ENCODE measurements at regions not wholly inside any gene's neighbourhood (a gene's known extent, or its start where the extent isn't known, plus 50 kb on each side); places are given as distances from the start of the nearest gene placed in this dataset.
"Not testable (repeated sequence)": the region's sequence is repeated elsewhere in the genome, so short reads cannot be mapped to it uniquely, and the experiment has no call there.

GRCh38 chr7:153951316-153951715 lies 100.9 kb upstream of the DPP6 start:
- Histone ChIP-seq H3K36me3 (ENCODE audit: control insufficient read depth in 1 of 2, insufficient read depth in 2 of 2, low read length in 2 of 2) (no peaks in the 10 kb centered on the region), H3K27me3 (ENCODE audit: low read depth, low read length) (no peaks in the 10 kb centered on the region), H3K4me3 (ENCODE audit: low read depth in 1 of 2, low read length in 2 of 2) (no peak overlapping the region), H3K4me1 (ENCODE audit: control insufficient read depth in 1 of 2, insufficient read depth in 2 of 2, low read length in 2 of 2) (no peaks in the 10 kb centered on the region), H3K9me3 (ENCODE audit: control insufficient read depth in 1 of 2, low read length in 2 of 2) (no peaks in the 10 kb centered on the region), H3K27ac (ENCODE audit: low read length) (no peak overlapping the region)

DNA sequence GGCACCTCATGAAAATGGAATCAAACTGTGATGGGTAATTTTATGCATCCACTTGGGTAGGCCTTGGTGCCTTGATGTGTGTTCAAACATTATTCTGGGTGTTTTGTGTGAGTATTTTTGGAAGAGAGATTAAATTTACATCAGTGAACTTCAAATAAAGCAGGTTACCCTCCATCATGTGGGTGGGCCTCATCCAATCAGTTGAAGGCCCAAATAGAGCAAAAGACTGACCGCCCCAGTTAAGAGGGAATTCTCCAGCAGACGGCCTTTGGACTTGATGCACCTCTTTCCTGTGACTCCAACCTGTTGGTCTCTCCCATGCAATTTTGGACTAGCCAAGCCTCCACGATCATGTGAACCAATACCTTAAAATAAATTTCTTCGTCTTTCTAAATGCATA lies 97.7 kb upstream of the DPP6 start:
- Histone ChIP-seq H3K36me3 (ENCODE audit: control insufficient read depth in 1 of 2, insufficient read depth in 2 of 2, low read length in 2 of 2) (no peaks in the 10 kb centered on the region), H3K27ac (ENCODE audit: low read length) (no peak overlapping the region), H3K4me1 (ENCODE audit: control insufficient read depth in 1 of 2, insufficient read depth in 2 of 2, low read length in 2 of 2) (no peaks in the 10 kb centered on the region), H3K27me3 (ENCODE audit: low read depth, low read length) (no peaks in the 10 kb centered on the region), H3K9me3 (ENCODE audit: control insufficient read depth in 1 of 2, low read length in 2 of 2) (no peaks in the 10 kb centered on the region), H3K4me3 (ENCODE audit: low read depth in 1 of 2, low read length in 2 of 2) (no peak overlapping the region)

GRCh38 chr7:153957677-153958076 lies 94.5 kb upstream of the DPP6 start:
- not testable (repeated sequence) for H3K27me3 ChIP-seq (ENCODE audit: low read depth, low read length); H3K4me1 ChIP-seq (ENCODE audit: control insufficient read depth in 1 of 2, insufficient read depth in 2 of 2, low read length in 2 of 2); H3K4me3 ChIP-seq (ENCODE audit: low read depth in 1 of 2, low read length in 2 of 2); H3K36me3 ChIP-seq (ENCODE audit: control insufficient read depth in 1 of 2, insufficient read depth in 2 of 2, low read length in 2 of 2); H3K27ac ChIP-seq (ENCODE audit: low read length); H3K9me3 ChIP-seq (ENCODE audit: control insufficient read depth in 1 of 2, low read length in 2 of 2)

DNA sequence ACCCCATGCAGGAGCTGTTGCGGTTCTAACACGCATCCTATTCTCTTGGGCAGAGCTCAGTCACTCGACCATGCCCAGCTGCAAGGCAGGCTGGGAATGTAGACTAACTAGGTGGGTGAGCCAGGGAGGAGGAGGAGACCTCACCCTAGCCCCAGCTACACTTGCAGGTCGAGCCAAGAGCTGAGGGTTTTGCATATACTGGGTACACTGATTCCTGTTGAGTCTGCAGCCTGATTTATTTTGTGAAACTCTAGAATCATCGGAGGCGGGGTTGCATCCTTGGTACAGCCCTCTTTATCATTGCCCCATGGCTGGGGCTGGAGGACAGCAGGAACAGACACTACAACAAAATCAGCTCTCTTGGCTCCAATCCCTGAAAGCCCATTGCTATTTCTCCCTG lies 93.8 kb upstream of the DPP6 start:
- H3K4me1 ChIP-seq (ENCODE audit: control insufficient read depth in 1 of 2, insufficient read depth in 2 of 2, low read length in 2 of 2); H3K9me3 ChIP-seq (ENCODE audit: control insufficient read depth in 1 of 2, low read length in 2 of 2); H3K27ac ChIP-seq (ENCODE audit: low read length); H3K36me3 ChIP-seq (ENCODE audit: control insufficient read depth in 1 of 2, insufficient read depth in 2 of 2, low read length in 2 of 2); H3K27me3 ChIP-seq (ENCODE audit: low read depth, low read length); H3K4me3 ChIP-seq (ENCODE audit: low read depth in 1 of 2, low read length in 2 of 2): not testable (repeated sequence)

- H3K4me3 ChIP-seq (ENCODE audit: low read depth in 1 of 2, low read length in 2 of 2); H3K4me1 ChIP-seq (ENCODE audit: control insufficient read depth in 1 of 2, insufficient read depth in 2 of 2, low read length in 2 of 2); H3K36me3 ChIP-seq (ENCODE audit: control insufficient read depth in 1 of 2, insufficient read depth in 2 of 2, low read length in 2 of 2); H3K27me3 ChIP-seq (ENCODE audit: low read depth, low read length); H3K9me3 ChIP-seq (ENCODE audit: control insufficient read depth in 1 of 2, low read length in 2 of 2); H3K27ac ChIP-seq (ENCODE audit: low read length): not testable (repeated sequence)
Measured at GRCh38 chr7:153958789-153959188, 93.4 kb upstream of the DPP6 start.

- H3K9me3 ChIP-seq (ENCODE audit: control insufficient read depth in 1 of 2, low read length in 2 of 2); H3K27me3 ChIP-seq (ENCODE audit: low read depth, low read length); H3K36me3 ChIP-seq (ENCODE audit: control insufficient read depth in 1 of 2, insufficient read depth in 2 of 2, low read length in 2 of 2); H3K4me3 ChIP-seq (ENCODE audit: low read depth in 1 of 2, low read length in 2 of 2); H3K27ac ChIP-seq (ENCODE audit: low read length); H3K4me1 ChIP-seq (ENCODE audit: control insufficient read depth in 1 of 2, insufficient read depth in 2 of 2, low read length in 2 of 2): not testable (repeated sequence)
Measured at GRCh38 chr7:153964481-153965112, 87.6 kb upstream of the DPP6 start.

DNA sequence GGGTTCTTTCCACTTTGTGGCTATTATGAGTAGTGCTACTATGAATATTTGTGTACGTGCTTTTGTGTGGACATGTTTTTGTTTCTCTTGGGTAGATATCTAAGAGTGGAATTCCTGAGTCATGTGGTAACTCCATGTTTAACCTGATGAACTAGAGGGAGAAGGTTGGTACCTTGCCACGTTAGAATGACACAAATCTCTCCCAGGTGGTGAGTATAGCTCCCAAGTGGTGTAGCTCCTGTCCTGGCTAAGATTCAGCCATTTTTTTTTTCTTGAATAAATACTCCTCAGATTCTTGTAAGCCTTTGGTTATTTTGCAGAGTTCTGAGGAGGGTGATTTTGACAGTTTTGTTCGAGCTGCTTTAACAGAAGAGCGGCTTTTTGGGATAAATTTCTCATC lies 83.2 kb upstream of the DPP6 start:
- H3K9me3 ChIP-seq (ENCODE audit: control insufficient read depth in 1 of 2, low read length in 2 of 2); H3K36me3 ChIP-seq (ENCODE audit: control insufficient read depth in 1 of 2, insufficient read depth in 2 of 2, low read length in 2 of 2); H3K4me1 ChIP-seq (ENCODE audit: control insufficient read depth in 1 of 2, insufficient read depth in 2 of 2, low read length in 2 of 2); H3K27ac ChIP-seq (ENCODE audit: low read length); H3K27me3 ChIP-seq (ENCODE audit: low read depth, low read length); H3K4me3 ChIP-seq (ENCODE audit: low read depth in 1 of 2, low read length in 2 of 2): not testable (repeated sequence)

GRCh38 chr7:153974603-153975002 lies 77.6 kb upstream of the DPP6 start:
- not testable (repeated sequence) for H3K36me3 ChIP-seq (ENCODE audit: control insufficient read depth in 1 of 2, insufficient read depth in 2 of 2, low read length in 2 of 2); H3K9me3 ChIP-seq (ENCODE audit: control insufficient read depth in 1 of 2, low read length in 2 of 2); H3K4me3 ChIP-seq (ENCODE audit: low read depth in 1 of 2, low read length in 2 of 2); H3K27me3 ChIP-seq (ENCODE audit: low read depth, low read length); H3K27ac ChIP-seq (ENCODE audit: low read length); H3K4me1 ChIP-seq (ENCODE audit: control insufficient read depth in 1 of 2, insufficient read depth in 2 of 2, low read length in 2 of 2)

GRCh38 chr7:153976745-153977144 lies 75.5 kb upstream of the DPP6 start:
- H3K27me3 ChIP-seq (ENCODE audit: low read depth, low read length); H3K4me3 ChIP-seq (ENCODE audit: low read depth in 1 of 2, low read length in 2 of 2); H3K4me1 ChIP-seq (ENCODE audit: control insufficient read depth in 1 of 2, insufficient read depth in 2 of 2, low read length in 2 of 2); H3K36me3 ChIP-seq (ENCODE audit: control insufficient read depth in 1 of 2, insufficient read depth in 2 of 2, low read length in 2 of 2); H3K27ac ChIP-seq (ENCODE audit: low read length); H3K9me3 ChIP-seq (ENCODE audit: control insufficient read depth in 1 of 2, low read length in 2 of 2): not testable (repeated sequence)

- H3K27ac ChIP-seq (ENCODE audit: low read length); H3K9me3 ChIP-seq (ENCODE audit: control insufficient read depth in 1 of 2, low read length in 2 of 2); H3K4me1 ChIP-seq (ENCODE audit: control insufficient read depth in 1 of 2, insufficient read depth in 2 of 2, low read length in 2 of 2); H3K27me3 ChIP-seq (ENCODE audit: low read depth, low read length); H3K36me3 ChIP-seq (ENCODE audit: control insufficient read depth in 1 of 2, insufficient read depth in 2 of 2, low read length in 2 of 2); H3K4me3 ChIP-seq (ENCODE audit: low read depth in 1 of 2, low read length in 2 of 2): not testable (repeated sequence)
Measured at GRCh38 chr7:153983186-153983585, 69.0 kb upstream of the DPP6 start.

GRCh38 chr7:153989066-153989627 lies 63.1 kb upstream of the DPP6 start:
- H3K27ac ChIP-seq (ENCODE audit: low read length); H3K4me1 ChIP-seq (ENCODE audit: control insufficient read depth in 1 of 2, insufficient read depth in 2 of 2, low read length in 2 of 2); H3K27me3 ChIP-seq (ENCODE audit: low read depth, low read length); H3K4me3 ChIP-seq (ENCODE audit: low read depth in 1 of 2, low read length in 2 of 2); H3K9me3 ChIP-seq (ENCODE audit: control insufficient read depth in 1 of 2, low read length in 2 of 2); H3K36me3 ChIP-seq (ENCODE audit: control insufficient read depth in 1 of 2, insufficient read depth in 2 of 2, low read length in 2 of 2): not testable (repeated sequence)

DNA sequence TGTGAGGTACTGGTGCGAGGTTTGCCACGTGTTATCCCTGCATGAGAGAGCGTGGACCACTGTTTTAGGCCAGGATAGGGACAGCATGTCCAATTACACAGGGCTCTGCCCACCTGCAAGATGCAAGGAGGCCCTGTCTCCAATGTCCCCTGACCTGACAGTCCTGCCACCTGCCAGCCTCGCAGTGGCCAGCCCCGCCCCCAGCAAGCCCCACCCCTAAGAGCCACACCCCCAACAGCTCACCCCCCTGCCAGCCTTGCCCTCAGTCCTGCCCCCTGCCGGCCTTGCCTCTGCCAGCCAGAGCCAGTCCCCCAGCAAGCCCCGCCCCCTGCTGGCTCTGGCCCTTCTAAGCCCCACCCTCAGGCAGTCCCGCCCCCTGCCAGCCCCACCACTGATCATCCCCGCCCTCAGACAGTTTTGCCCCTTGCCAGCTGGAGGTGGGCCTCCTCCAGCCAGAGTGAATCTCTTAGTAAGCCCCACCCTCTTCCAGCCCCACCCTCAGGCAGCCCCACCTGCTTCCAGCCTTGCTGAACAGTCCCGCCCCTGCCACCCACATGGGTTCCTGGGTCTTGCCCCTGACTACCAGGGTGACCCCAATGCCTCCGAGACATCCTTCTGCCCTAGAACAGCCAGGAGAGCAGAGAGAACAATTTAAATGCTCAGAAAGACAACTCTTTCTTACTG lies 62.3 kb upstream of the DPP6 start:
- not testable (repeated sequence) for H3K36me3 ChIP-seq (ENCODE audit: control insufficient read depth in 1 of 2, insufficient read depth in 2 of 2, low read length in 2 of 2); H3K4me1 ChIP-seq (ENCODE audit: control insufficient read depth in 1 of 2, insufficient read depth in 2 of 2, low read length in 2 of 2); H3K27me3 ChIP-seq (ENCODE audit: low read depth, low read length); H3K9me3 ChIP-seq (ENCODE audit: control insufficient read depth in 1 of 2, low read length in 2 of 2); H3K27ac ChIP-seq (ENCODE audit: low read length); H3K4me3 ChIP-seq (ENCODE audit: low read depth in 1 of 2, low read length in 2 of 2)

Data from muscle layer of duodenum (tissue), 2 donors.